Ectodermal cell (in vitro differentiated cells): ENCODE measurements at regions not wholly inside any gene's neighbourhood (a gene's known extent, or its start where the extent isn't known, plus 50 kb on each side); places are given as distances from the start of the nearest gene placed in this dataset.
"Not testable (repeated sequence)": the region's sequence is repeated elsewhere in the genome, so short reads cannot be mapped to it uniquely, and the experiment has no call there.

ENCODE experiments used
- H3K27ac ChIP-seq: 2 replicates; pipeline ENCODE4 v1.7.0; 2013; ENCODE audit warnings: mild to moderate bottlenecking, low read depth, low read length; ENCODE audit not compliant: insufficient read depth, poor library complexity, severe bottlenecking
- H3K27me3 ChIP-seq: 2 replicates; pipeline ENCODE4 v1.7.0; 2013; ENCODE audit warnings: mild to moderate bottlenecking, low read length; ENCODE audit not compliant: insufficient read depth, control insufficient read depth, poor library complexity, severe bottlenecking
- H3K36me3 ChIP-seq: one replicate; pipeline ENCODE4 v1.7.0; 2013; ENCODE audit warnings: low read length; ENCODE audit not compliant: control insufficient read depth, insufficient read depth
- H3K4me1 ChIP-seq: one replicate; pipeline ENCODE4 v1.7.0; 2013; ENCODE audit warnings: low read length; ENCODE audit not compliant: control insufficient read depth, insufficient read depth
- H3K4me3 ChIP-seq: 2 replicates; pipeline ENCODE4 v1.7.0; 2013; ENCODE audit warnings: low read depth, low read length, control low read depth; ENCODE audit not compliant: insufficient read depth
- H3K9me3 ChIP-seq: 2 replicates; pipeline ENCODE4 v1.7.0; 2013; ENCODE audit warnings: mild to moderate bottlenecking, low read length, moderate library complexity; ENCODE audit not compliant: control insufficient read depth
- whole genome bisulfite sequencing, 2 experiments: methylation state at CpG; one replicate each; pipeline ENCODE4 v1.1.7; 2013; ENCODE audit warnings: missing lambda C conversion rate in 2 of 2; 5-methylcytosine and 5-hydroxymethylcytosine counted together

DNA sequence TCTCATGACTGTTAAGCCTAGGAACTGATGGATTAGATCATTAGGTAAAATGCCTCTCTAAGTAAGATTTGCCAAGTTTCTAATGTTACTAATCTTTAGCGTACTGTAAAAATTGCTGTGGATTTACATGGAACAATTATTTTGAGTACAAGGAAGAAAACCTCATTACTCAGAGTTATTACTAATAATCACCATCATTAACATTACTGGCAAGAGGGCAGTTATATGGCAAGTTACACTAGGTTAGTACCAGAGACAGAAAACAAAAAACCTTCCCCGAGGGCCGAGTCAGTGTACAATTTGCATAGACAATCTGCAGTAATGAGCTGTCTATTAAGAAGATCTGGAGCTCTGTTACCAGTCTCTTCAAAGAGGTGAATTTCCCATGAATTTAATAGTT lies 775.6 kb downstream of the GATA3 start:
- no peak overlapping the region for H3K4me3 ChIP-seq
- WGBS, 2 experiments: 90 to 91% methylated on average over 2 of the region's 3 CpGs
- no peak overlapping the region for H3K27ac ChIP-seq
- no peaks in the 10 kb centered on the region for H3K36me3 ChIP-seq
- no peaks in the 10 kb centered on the region for H3K9me3 ChIP-seq
- no peaks in the 10 kb centered on the region for H3K27me3 ChIP-seq
- H3K4me1 ChIP-seq: peaks cover 3% of the 10 kb centered on the region

DNA sequence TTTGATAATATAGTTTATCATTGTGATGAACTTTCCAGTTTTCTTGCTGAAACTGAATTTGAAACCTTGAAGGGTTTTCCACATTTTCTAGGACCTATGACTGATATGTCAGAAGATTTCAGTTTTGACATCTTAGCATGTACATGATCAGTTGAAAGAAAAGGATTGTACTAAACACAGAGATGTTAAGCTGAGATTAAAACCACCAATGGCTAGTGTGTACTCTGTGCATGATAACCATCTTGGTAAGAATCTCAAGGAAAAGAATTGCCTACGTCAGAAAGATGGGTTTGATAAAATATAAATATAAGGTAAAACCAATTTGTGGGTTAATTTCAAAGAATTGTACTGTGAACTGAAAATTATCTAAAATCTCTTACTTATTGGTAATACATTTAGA lies 776.4 kb downstream of the GATA3 start:
- H3K4me1 ChIP-seq: peaks cover under 1% of the 10 kb centered on the region
- no peak overlapping the region for H3K4me3 ChIP-seq
- no peaks in the 10 kb centered on the region for H3K27me3 ChIP-seq
- H3K27ac ChIP-seq: no peak overlapping the region
- WGBS, 2 experiments: 57 to 90% methylated on average over 1 of the region's 1 CpG
- H3K9me3 ChIP-seq: no peaks in the 10 kb centered on the region
- H3K36me3 ChIP-seq: no peaks in the 10 kb centered on the region

DNA sequence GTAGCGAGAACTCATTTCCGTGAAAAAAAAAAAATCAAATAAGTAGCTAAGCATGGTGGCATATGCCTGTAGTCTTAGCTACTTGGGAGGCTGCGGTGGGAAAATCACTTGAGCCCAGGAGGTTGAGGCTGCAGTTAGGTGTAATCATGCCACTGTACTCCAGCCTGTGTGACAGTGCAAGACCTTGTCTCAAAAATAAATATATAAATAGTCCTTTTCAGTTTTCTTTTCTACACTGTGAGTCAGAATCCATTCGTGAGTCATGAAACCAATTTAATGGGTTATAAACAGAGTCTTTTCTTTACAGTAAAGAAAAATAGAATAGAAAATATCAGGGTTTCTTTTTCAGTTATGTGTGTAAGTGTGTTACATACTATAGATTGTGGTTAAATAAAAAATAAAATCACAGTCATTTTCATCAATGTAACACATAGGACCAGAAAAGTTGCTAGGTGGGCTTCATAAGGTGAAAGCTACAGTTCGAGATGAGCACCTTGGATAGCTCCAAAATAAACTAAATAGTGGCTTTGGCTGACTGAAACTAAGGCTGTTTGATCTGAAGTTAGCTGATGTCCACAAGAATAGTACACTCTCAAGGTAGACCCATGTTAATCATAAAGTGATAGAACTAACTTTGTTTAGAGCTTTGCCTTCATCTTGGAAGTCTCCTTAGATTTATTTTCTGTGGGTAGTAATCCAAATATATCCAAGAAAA lies 781.1 kb downstream of the GATA3 start:
- Histone ChIP-seq H3K4me1 (no peaks in the 10 kb centered on the region), H3K4me3 (no peak overlapping the region), H3K36me3 (no peaks in the 10 kb centered on the region), H3K27me3 (no peaks in the 10 kb centered on the region), H3K9me3 (no peaks in the 10 kb centered on the region), H3K27ac (no peak overlapping the region)
- WGBS, 2 experiments: 75 to 76% methylated on average over 4 of the region's 5 CpGs

DNA sequence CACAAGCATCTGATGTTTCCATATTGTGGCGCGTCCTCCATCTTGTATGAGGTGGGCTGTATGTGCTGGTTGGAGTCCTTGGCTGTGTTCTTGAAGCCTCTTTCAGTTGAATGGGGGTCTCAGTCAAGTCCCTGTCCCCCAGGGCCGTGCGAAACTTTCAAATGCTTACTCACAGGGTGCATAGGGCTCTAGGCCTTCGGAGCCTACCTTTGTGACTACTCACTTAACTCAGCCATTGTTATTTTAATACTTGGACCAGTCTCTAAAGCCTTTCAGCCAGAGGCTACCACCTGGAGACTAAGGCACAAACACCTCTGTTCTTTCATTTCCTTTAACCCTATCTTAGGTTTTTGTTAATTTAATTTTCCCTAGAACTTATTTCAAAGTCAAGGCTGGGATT lies 785.9 kb downstream of the GATA3 start:
- WGBS, 2 experiments: 57 to 63% methylated on average over 5 of the region's 5 CpGs

DNA sequence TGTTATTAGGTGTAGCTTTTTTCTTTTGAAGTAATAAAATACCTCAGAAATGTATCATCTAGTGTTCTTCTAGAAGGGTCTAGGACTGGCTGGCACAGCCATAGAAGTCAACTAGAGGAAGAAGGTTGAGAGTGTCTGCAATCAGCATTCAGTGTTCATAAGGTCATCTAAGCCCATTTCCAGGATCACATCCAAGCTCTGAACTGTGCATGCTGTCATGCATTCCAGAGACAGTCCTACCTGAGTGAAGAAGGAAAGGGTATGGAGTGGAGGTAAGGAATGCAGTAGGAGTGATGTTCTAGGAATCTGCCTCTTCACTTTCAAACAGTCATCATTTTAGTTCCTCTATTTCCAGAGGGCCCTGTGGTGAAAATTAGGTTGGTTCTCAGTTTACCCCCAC lies 789.7 kb downstream of the GATA3 start:
- no peaks in the 10 kb centered on the region for H3K9me3 ChIP-seq
- no peaks in the 10 kb centered on the region for H3K27me3 ChIP-seq

More for the DNA sequence above, 785.9 kb downstream of the GATA3 start:
- no peak overlapping the region for H3K27ac ChIP-seq
- H3K27me3 ChIP-seq: no peaks in the 10 kb centered on the region
- no peaks in the 10 kb centered on the region for H3K9me3 ChIP-seq
- H3K4me1 ChIP-seq: no peaks in the 10 kb centered on the region
- H3K36me3 ChIP-seq: no peaks in the 10 kb centered on the region
- H3K4me3 ChIP-seq: no peak overlapping the region

DNA sequence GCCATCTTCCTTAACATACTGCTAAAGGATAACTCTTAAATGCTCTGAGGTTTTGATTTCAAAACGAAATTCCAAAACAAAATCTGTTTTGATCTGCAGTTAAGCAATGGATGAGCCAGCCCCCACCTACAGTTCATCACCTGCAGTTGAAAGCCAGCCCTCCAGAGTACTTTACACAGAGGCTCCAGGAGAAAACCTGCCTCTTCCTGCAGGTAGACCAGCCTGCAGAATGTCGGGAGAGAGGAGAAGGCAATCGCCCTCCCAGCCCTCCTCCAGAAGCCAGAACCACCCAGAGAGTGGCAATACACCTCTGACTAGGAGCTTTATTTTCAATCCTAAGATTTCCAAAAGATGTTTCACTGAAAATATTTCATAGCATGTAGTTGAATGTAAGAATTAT lies 798.1 kb downstream of the GATA3 start:
- no peaks in the 10 kb centered on the region for H3K4me1 ChIP-seq
- H3K4me3 ChIP-seq: no peak overlapping the region
- H3K27me3 ChIP-seq: no peaks in the 10 kb centered on the region
- H3K9me3 ChIP-seq: no peaks in the 10 kb centered on the region
- no peaks in the 10 kb centered on the region for H3K36me3 ChIP-seq
- H3K27ac ChIP-seq: no peak overlapping the region
- 79 to 91% methylated on average over 3 of the region's 3 CpGs for WGBS, 2 experiments

More for the DNA sequence above, 789.7 kb downstream of the GATA3 start:
- Histone ChIP-seq H3K4me1 (no peaks in the 10 kb centered on the region), H3K27ac (no peak overlapping the region), H3K36me3 (no peaks in the 10 kb centered on the region), H3K4me3 (no peak overlapping the region)

DNA sequence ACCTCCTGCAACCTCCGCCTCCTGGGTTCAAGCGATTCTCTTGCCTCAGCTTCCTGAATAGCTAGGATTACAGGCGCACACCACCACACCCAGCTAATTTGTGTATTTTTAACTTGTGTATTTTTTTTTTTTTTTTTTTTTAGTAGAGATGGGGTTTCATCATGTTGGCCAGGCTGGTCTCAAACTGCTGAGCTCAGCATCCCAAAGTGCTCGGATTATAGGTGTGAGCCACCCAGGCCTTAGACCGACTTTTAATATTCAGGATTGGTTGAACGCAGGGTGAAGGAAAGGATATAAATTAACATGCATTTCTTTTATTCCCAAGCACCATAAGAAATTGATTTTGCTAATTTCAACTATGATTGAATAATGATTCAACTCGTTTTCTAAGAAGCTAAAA lies 798.6 kb downstream of the GATA3 start:
- WGBS, 2 experiments: 94 to 97% methylated on average over 4 to 6 of the region's 7 CpGs

DNA sequence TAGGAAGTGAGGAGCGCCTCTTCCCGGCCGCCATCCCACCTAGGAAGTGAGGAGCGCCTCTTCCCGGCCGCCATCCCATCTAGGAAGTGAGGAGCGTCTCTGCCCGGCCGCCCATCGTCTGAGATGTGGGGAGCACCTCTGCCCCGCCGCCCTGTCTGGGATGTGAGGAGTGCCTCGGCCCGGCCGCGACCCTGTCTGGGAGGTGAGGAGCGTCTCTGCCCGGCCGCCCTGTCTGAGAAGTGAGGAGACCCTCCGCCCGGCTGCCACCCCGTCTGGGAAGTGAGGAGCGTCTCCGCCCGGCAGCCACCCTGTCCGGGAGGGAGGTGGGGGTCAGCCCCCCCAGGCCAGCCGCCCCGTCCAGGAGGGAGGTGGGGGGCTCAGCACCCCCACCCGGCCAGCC lies 814.4 kb downstream of the GATA3 start:
- H3K9me3 ChIP-seq, H3K4me1 ChIP-seq, H3K4me3 ChIP-seq, H3K27me3 ChIP-seq, H3K27ac ChIP-seq, H3K36me3 ChIP-seq: not testable (repeated sequence)
- 94% methylated on average over 23 to 25 of the region's 29 CpGs for WGBS, 2 experiments

More for the DNA sequence above, 798.6 kb downstream of the GATA3 start:
- Histone ChIP-seq H3K27ac (no peak overlapping the region), H3K36me3 (no peaks in the 10 kb centered on the region), H3K4me3 (no peak overlapping the region), H3K9me3 (no peaks in the 10 kb centered on the region), H3K27me3 (no peaks in the 10 kb centered on the region), H3K4me1 (no peaks in the 10 kb centered on the region)

DNA sequence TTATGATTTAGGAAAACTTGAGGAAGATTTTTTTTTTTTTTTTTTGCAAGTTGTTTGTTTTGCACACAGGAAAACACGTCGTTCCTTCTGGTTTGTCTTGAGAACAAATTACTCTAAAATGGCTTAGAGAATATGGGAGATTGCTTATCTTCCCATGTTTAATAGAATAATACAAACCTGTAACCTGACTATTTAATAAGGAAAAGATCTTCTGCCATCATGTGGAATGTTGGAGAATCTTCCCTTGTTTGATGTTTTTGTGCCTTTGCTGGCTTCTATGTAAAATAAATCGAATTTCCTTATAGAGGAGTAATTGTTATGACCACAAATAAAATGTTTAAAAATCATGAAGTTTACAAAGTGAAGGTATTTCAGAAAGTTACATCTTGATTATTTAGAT lies 818.8 kb downstream of the GATA3 start:
- Histone ChIP-seq H3K4me3 (no peak overlapping the region), H3K36me3 (no peaks in the 10 kb centered on the region), H3K27ac (no peak overlapping the region), H3K9me3 (no peaks in the 10 kb centered on the region), H3K27me3 (no peaks in the 10 kb centered on the region), H3K4me1 (no peaks in the 10 kb centered on the region)
- WGBS, 2 experiments: 94 to 100% methylated on average over 1 to 3 of the region's 3 CpGs

DNA sequence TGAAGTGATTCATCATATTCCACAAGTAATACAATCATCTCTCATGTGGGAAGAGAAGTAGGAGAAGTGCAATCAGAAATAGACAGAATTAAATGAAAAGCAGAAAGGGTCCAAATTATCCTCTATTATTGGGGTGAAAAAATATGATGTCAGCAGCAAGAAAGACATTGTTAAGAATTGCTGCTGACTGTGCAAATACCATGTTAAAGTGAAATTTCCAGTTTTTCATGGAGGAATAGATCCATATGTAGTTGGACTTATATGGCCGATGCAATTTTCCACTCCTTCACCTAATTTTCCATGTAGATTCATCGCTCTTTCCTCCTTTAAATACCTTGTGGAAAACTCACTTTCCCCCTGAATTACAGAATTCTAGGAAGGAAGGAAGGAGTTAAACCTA lies 819.8 kb downstream of the GATA3 start:
- Histone ChIP-seq H3K9me3 (no peaks in the 10 kb centered on the region), H3K4me1 (no peaks in the 10 kb centered on the region), H3K4me3 (no peak overlapping the region), H3K27me3 (no peaks in the 10 kb centered on the region), H3K27ac (no peak overlapping the region), H3K36me3 (no peaks in the 10 kb centered on the region)
- WGBS, 2 experiments: 89% methylated on average over 2 of the region's 2 CpGs; no CpG with 5 or more reads in 1 of the 2 experiments

DNA sequence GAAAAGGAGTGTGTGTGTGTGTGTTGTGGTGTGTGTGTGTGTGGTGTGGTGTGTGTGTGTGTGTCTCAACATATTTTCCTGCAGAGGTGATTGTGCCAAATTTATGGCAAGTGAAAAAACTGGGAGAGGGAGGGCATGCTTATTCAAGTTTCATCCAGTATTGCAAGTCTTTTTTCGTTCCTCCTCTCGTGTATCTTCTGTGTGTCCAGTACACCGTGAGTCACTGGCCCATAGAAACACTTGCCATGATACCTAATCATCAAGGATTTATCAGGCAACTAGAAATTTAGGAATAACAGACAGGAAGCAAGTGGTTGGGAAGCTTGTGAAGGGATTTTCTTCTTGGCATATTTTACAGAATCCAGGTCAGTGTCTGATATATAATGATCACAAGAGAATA lies 820.5 kb downstream of the GATA3 start:
- H3K27ac ChIP-seq: no peak overlapping the region
- no peaks in the 10 kb centered on the region for H3K36me3 ChIP-seq
- WGBS, 2 experiments: 87 to 94% methylated on average over 3 of the region's 3 CpGs

More for the DNA sequence above, 820.5 kb downstream of the GATA3 start:
- no peak overlapping the region for H3K4me3 ChIP-seq
- no peaks in the 10 kb centered on the region for H3K27me3 ChIP-seq
- no peaks in the 10 kb centered on the region for H3K9me3 ChIP-seq
- H3K4me1 ChIP-seq: no peaks in the 10 kb centered on the region
